ENCODE measurements at regions not wholly inside any gene's neighbourhood (a gene's known extent, or its start where the extent isn't known, plus 50 kb on each side); places are given as distances from the start of the nearest gene placed in this dataset.

DNA sequence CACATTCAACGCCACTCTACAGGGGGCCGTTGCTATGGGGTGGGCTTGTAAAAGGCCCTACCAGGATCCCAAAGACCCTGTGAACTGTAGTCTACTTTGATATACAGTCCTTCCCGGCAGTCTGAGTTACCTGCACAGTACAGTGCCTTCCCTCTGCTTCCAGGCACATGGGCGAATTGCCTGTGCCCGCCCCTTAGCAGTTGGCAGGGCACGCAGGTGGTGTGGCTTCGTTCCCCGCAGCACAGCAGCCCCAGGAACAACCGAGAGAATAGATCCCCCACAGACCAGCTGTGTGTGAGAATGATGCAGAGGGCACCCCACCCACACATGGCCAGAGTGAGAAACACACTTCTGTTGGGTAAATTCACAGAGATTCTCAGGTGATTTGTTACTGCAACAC, 60.6 kb downstream of the MRPL57 start:
- ChIA-PET CTCF (ENCODE audit: low intra/inter-chr PET ratio, low total read pairs) (no interaction called here), POLR2A (no interaction called here)
- intact Hi-C loops (cut with micrococcal nuclease; ENCODE audit: unreplicated experiment), result no loop called here
- FAIRE-seq (no peak), DNase-seq (ENCODE audit: low spot score) (no peak), ATAC-seq (no peak)
- TF ChIP-seq CEBPB (IDR thresholded peaks at IDR 0.05; ENCODE audit: borderline replicate concordance, low read depth, low read length) (no peak), ZNF570 (CRISPR knock-in tag; IDR thresholded peaks at IDR 0.05; ENCODE audit: borderline replicate concordance) (no peak), KAT8 (CRISPR knock-in tag; IDR thresholded peaks at IDR 0.05) (no peak), TAF1 (CRISPR knock-in tag; IDR thresholded peaks at IDR 0.05) (no peak), AKAP8 (CRISPR knock-in tag; IDR thresholded peaks at IDR 0.05) (no peak), KAT7 (CRISPR knock-in tag; IDR thresholded peaks at IDR 0.05; ENCODE audit: borderline replicate concordance) (no peak), ZNF205 (CRISPR knock-in tag; IDR thresholded peaks at IDR 0.05) (no peak), RBM22 (optimal IDR thresholded peaks at IDR 0.05; ENCODE audit: low read length) (no peak), DNMT3B (CRISPR knock-in tag; conservative IDR thresholded peaks at IDR 0.05) (no peak), MXI1 (IDR thresholded peaks at IDR 0.05; ENCODE audit: borderline replicate concordance, low read depth, low read length) (no peak)
- TF ChIP-seq, protein P1, sequence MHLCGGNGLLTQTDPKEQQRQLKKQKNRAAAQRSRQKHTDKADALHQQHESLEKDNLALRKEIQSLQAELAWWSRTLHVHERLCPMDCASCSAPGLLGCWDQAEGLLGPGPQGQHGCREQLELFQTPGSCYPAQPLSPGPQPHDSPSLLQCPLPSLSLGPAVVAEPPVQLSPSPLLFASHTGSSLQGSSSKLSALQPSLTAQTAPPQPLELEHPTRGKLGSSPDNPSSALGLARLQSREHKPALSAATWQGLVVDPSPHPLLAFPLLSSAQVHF (CRISPR knock-in tag; IDR thresholded peaks at IDR 0.05), result no peak
- WGBS (ENCODE audit: low lambda C conversion rate), result 40% methylated on average over 8 of the region's 9 CpGs
- Histone ChIP-seq H3K4me1 (ENCODE audit: insufficient read depth, low read length) (no peaks in the 10 kb centered on the region), H3K79me2 (ENCODE audit: insufficient read depth, low read length) (no peaks in the 10 kb centered on the region), H2AFZ (ENCODE audit: low read length) (no peak overlapping the region), H3K9me3 (ENCODE audit: low read length) (no peaks in the 10 kb centered on the region), H3K9ac (ENCODE audit: insufficient read depth, low read depth, low read length) (no peak overlapping the region), H4K20me1 (ENCODE audit: insufficient read depth, low read length) (no peaks in the 10 kb centered on the region), H3K36me3 (replicated peaks in 1 of 2; ENCODE audit: control insufficient read depth in 1 of 2, insufficient read depth in 2 of 2, low read length in 2 of 2) (no peaks in the 10 kb centered on the region), H3K27ac (ENCODE audit: extremely low read length, insufficient read depth, low read length) (no peak overlapping the region), H3K27me3 (ENCODE audit: control insufficient read depth in 1 of 2, insufficient read depth in 2 of 2, low read length in 2 of 2) (no peaks in the 10 kb centered on the region; a peak in 1 of 5 replicates), H3K4me2 (ENCODE audit: low read depth, low read length) (no peak overlapping the region), H3K4me3 (replicated peaks in 1 of 3; ENCODE audit: insufficient read depth in 1 of 3, low read depth in 2 of 3, low read length in 3 of 3) (no peak overlapping the region)
- in situ Hi-C loops (cut with HindIII; ENCODE audit: extremely low pct_ligation_motif_present, low pct_unique_long_range_greater_than_20kb), result no loop called here
- no TSS peak for BruUV-seq (replicated peaks)

DNA sequence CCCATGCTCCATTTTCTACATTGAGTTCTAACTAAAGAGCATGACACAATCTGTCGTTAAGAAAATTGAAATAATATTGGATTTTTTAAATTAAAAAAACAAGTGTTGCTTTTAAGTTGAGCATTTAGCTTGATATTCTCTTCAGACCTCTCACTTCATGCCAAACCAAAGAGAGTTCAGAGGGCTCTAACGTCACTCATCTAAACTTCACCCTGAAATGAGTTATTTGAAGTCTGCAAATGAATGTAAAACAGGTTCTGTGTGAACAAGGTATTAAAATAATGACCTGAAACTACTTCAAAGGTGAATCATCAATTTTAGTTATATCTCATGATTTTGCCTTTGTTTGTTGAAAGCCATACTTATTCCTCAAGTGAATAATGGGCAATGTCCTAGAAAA, 61.8 kb downstream of the MRPL57 start:
- ATAC-seq (no peak), DNase-seq (ENCODE audit: low spot score) (no peak), FAIRE-seq (peak; percentile 34)
- ChIA-PET CTCF (ENCODE audit: low intra/inter-chr PET ratio, low total read pairs) (no interaction called here), POLR2A (no interaction called here)
- Histone ChIP-seq H3K9me3 (ENCODE audit: low read length) (peaks cover 4% of the 10 kb centered on the region), H3K36me3 (replicated peaks in 1 of 2; ENCODE audit: control insufficient read depth in 1 of 2, insufficient read depth in 2 of 2, low read length in 2 of 2) (no peaks in the 10 kb centered on the region), H3K4me2 (ENCODE audit: low read depth, low read length) (no peak overlapping the region), H3K79me2 (ENCODE audit: insufficient read depth, low read length) (no peaks in the 10 kb centered on the region), H3K4me3 (replicated peaks in 1 of 3; ENCODE audit: insufficient read depth in 1 of 3, low read depth in 2 of 3, low read length in 3 of 3) (no peak overlapping the region), H3K9ac (ENCODE audit: insufficient read depth, low read depth, low read length) (no peak overlapping the region), H3K27ac (ENCODE audit: extremely low read length, insufficient read depth, low read length) (no peak overlapping the region), H2AFZ (ENCODE audit: low read length) (no peak overlapping the region), H4K20me1 (ENCODE audit: insufficient read depth, low read length) (no peaks in the 10 kb centered on the region), H3K27me3 (ENCODE audit: control insufficient read depth in 1 of 2, insufficient read depth in 2 of 2, low read length in 2 of 2) (no peaks in the 10 kb centered on the region; a peak in 2 of 5 replicates), H3K4me1 (ENCODE audit: insufficient read depth, low read length) (no peaks in the 10 kb centered on the region)
- BruUV-seq (replicated peaks), result no TSS peak
- TF ChIP-seq ZMYM3 (CRISPR knock-in tag; IDR thresholded peaks at IDR 0.05), result no peak
- TF ChIP-seq, protein P2, sequence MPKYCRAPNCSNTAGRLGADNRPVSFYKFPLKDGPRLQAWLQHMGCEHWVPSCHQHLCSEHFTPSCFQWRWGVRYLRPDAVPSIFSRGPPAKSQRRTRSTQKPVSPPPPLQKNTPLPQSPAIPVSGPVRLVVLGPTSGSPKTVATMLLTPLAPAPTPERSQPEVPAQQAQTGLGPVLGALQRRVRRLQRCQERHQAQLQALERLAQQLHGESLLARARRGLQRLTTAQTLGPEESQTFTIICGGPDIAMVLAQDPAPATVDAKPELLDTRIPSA (CRISPR knock-in tag; IDR thresholded peaks at IDR 0.05; ENCODE audit: borderline replicate concordance), result no peak
- TF ChIP-seq ZUFSP (CRISPR knock-in tag; IDR thresholded peaks at IDR 0.05; ENCODE audit: borderline replicate concordance), result no peak
- no peak for TF ChIP-seq ZSCAN30 (CRISPR knock-in tag; IDR thresholded peaks at IDR 0.05)
- intact Hi-C loops (cut with micrococcal nuclease; ENCODE audit: unreplicated experiment) (no loop called here), in situ Hi-C loops (cut with HindIII; ENCODE audit: extremely low pct_ligation_motif_present, low pct_unique_long_range_greater_than_20kb) (no loop called here)
- 13% methylated on average over 2 of the region's 2 CpGs for WGBS (ENCODE audit: low lambda C conversion rate)
